ENCODE measurements at regions not wholly inside any gene's neighbourhood (a gene's known extent, or its start where the extent isn't known, plus 50 kb on each side); places are given as distances from the start of the nearest gene placed in this dataset.
A peak's percentile ranks its signal among the peaks of the same experiment; 100 is the strongest.
"Not testable (repeated sequence)": the region's sequence is repeated elsewhere in the genome, so short reads cannot be mapped to it uniquely, and the experiment has no call there.

DNA sequence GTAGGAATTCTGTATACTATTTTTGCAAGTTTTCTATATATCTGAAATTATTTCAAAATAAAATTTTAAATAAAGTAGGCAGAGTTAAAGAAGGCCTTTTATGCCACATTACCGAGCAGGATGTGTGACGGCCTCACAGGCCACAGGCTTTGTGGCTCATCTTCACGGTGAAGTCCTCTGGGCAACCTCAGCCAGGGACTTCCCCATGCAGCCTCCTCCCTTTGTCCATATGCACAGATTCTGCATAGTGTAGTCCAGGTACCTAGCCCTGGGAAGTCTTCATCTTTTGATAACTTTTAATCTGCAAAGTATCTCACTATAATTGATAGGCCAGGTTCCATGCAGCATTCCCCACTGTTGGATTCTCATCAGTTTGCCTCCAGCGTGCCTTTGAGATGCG lies 62.8 kb downstream of the ARHGAP11B start:
- intact Hi-C loops (cut with micrococcal nuclease); H3K27me3 Mint-ChIP-seq (ENCODE audit: insufficient read depth); H3K27ac Mint-ChIP-seq; H3K9me3 Mint-ChIP-seq; H3K4me1 Mint-ChIP-seq (ENCODE audit: low read depth); H3K4me3 Mint-ChIP-seq; DNase-seq (ENCODE audit: low spot score): not testable (repeated sequence)
- peaks cover 20% of the 10 kb centered on the region for H3K36me3 Mint-ChIP-seq (ENCODE audit: low read depth)

DNA sequence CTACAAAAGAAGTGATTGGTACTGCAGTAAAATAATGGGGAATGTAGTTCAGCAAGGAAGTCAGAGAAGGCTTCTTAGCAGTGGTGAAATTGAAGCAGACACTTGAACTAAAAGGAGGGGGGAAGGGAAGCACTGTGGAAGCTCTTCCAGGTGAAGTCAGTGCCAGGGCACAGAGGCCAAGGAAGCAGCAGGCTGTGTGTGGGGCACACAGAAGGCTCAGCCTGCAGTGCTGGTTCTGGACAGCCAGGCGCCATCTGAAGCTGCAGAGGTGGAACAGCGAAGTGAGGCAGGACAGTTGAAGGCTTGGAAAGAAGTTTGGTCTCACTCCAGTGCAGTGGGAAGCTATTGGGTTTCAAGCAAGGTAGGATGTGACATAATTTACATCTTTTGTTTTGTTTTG lies 64.2 kb downstream of the ARHGAP11B start:
- H3K9me3 Mint-ChIP-seq; H3K4me1 Mint-ChIP-seq (ENCODE audit: low read depth); H3K27me3 Mint-ChIP-seq (ENCODE audit: insufficient read depth); intact Hi-C loops (cut with micrococcal nuclease); H3K4me3 Mint-ChIP-seq; DNase-seq (ENCODE audit: low spot score): not testable (repeated sequence)
- Mint-ChIP-seq H3K27ac (peak overlapping the region; percentile 29), H3K36me3 (ENCODE audit: low read depth) (peaks cover 20% of the 10 kb centered on the region)

DNA sequence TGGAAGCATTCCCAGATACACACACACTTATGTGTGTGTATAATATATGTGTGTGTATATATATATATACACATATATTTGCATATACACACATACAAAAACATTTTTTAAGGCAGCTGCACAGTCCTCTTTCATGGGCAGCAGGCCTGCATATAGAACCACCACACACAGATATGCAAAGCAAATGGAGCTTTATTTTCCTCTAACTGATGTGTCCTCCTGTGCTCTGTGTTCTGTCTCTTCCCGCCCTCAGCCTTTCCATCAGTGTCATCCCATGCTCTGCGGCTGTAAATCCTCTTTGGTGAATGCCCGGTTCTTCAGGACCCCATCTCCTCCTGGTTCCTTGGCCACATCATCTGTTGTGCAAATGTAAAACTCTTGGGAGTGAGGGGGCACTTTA lies 69.9 kb downstream of the ARHGAP11B start:
- H3K4me3 Mint-ChIP-seq; H3K4me1 Mint-ChIP-seq (ENCODE audit: low read depth); intact Hi-C loops (cut with micrococcal nuclease); H3K27ac Mint-ChIP-seq; DNase-seq (ENCODE audit: low spot score); H3K27me3 Mint-ChIP-seq (ENCODE audit: insufficient read depth); H3K9me3 Mint-ChIP-seq: not testable (repeated sequence)
- peaks cover 11% of the 10 kb centered on the region for H3K36me3 Mint-ChIP-seq (ENCODE audit: low read depth)

DNA sequence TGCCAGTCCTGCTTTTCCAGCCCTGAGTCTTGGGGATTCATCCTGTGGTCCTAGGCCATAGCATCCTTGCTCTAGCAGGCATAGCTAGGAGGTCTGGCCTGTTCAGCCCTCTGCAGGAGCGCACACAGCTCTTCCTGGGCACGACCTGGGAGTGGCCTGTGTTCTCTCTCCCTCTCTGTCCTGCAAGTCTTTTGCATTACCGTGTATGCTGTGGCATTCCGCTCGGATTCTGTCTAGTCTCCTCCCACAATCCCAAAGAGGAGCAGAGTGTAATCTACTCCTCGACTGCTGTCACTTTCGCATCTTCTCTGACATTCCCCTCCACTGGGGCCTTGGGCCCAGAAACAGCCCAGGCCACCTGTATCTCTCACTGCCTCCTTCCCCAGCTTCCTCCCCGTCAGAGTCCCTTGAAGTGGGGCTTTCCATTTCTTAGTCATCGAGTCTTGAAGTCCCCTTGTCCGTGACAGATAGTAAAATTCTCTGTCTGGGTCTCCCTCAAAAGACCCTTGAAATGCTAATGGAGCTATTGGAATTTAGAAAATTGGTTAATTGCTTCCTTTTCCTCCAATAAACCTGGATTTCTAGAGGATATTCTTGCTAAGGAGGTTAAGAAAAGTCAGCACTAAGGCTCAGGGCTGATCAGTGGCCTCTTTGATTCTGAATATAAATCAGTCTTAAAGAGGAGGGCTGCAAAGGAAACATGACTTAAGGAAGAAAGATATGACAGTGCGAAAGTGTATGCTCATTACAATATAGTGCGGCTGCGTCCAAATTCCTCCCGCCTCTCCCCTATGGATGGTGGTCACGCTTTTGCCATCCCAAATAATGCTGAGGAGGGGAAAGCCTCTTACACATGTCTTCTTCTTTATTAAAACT lies 70.7 kb downstream of the ARHGAP11B start:
- H3K4me1 Mint-ChIP-seq (ENCODE audit: low read depth); H3K9me3 Mint-ChIP-seq: not testable (repeated sequence)
- peak overlapping the region; percentile 85 for H3K27ac Mint-ChIP-seq

DNA sequence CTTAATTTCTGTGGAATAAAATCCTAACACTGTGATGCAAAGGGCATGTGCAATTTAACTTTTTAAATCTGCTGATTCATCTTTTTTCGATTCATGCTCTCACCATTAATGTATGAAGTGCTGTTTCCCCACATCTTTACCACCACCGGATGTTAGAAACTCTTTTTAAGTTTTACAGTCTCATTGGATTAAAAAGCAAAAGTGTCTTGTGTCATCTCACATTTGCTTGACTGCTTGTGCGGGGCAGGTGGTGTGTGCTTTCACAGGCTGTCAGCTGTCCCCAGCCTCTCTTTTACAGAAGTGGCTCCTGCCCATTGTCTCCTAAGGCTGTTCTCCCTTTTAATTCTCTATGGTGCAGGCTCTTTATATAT lies 71.4 kb downstream of the ARHGAP11B start:
- intact Hi-C loops (cut with micrococcal nuclease); H3K9me3 Mint-ChIP-seq; H3K27me3 Mint-ChIP-seq (ENCODE audit: insufficient read depth); H3K4me3 Mint-ChIP-seq; H3K36me3 Mint-ChIP-seq (ENCODE audit: low read depth); DNase-seq (ENCODE audit: low spot score); H3K4me1 Mint-ChIP-seq (ENCODE audit: low read depth); H3K27ac Mint-ChIP-seq: not testable (repeated sequence)

More for the DNA sequence above, 70.7 kb downstream of the ARHGAP11B start:
- H3K36me3 Mint-ChIP-seq (ENCODE audit: low read depth); DNase-seq (ENCODE audit: low spot score); H3K27me3 Mint-ChIP-seq (ENCODE audit: insufficient read depth); intact Hi-C loops (cut with micrococcal nuclease): not testable (repeated sequence)
- H3K4me3 Mint-ChIP-seq, result peak overlapping the region; percentile 5

DNA sequence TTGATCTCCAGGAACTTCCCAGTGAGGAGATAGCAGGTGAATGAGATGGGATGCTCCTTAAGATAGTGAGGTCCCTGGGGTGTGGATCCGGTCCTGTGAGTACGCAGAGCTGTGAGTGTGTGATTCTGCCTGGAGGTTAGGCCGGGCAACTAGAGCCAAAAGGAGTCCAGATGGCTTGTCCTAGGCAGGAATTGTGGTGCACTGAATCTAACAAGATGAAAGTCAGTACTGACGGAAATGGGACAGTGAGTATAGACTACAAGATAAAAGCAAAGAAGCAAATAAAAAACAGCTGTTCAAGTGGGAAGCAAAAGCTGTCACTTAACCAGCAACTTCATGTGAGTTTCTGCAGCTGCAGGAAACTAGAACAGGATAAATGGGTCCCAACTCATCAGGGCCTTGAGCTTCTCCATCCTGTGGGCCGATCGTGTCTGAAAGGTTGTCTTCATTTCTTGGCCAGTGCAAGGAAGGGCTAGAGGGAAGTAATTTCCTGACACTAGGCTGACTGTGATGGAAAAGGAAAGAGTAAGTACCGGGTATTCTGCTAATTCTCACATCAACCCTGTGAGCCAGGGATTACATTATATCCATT lies 74.2 kb downstream of the ARHGAP11B start:
- DNase-seq (ENCODE audit: low spot score); H3K4me3 Mint-ChIP-seq; H3K4me1 Mint-ChIP-seq (ENCODE audit: low read depth); H3K27ac Mint-ChIP-seq; H3K9me3 Mint-ChIP-seq; H3K27me3 Mint-ChIP-seq (ENCODE audit: insufficient read depth); H3K36me3 Mint-ChIP-seq (ENCODE audit: low read depth); intact Hi-C loops (cut with micrococcal nuclease): not testable (repeated sequence)

DNA sequence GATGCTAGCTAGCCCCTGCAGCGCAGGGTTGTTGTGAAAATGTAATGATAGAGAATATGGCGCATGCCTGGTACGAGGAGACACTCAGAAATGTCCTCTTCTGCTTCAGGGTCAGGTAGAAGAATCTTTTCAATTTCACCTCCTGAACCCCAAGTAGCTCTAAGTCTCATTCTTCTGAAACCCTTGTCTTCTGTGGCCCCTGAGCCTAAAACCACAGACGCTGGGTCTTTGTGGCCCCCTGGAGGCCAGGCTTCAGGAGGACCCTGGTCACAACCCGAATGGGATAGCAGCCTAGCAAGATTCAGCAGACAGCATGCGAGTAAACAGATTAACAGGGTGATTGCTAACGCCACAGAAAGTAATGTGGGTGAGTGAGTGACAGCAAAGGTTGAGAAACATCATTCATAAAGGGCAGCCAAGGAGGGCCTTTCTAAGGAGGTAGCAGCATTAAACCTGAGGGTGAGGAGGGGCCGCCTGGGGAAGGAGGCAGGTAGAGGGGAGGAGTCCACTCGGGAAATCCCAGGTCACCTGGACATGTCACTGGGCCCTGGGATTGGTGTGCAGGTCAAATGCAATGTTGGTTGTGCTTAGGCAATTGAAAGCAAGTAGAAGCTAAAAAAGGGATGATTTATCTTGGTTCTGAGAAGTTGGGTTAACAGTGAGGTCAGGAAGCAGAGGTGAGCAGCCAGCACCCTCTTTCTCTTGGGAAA lies 82.2 kb downstream of the ARHGAP11B start:
- DNase-seq (ENCODE audit: low spot score); H3K4me1 Mint-ChIP-seq (ENCODE audit: low read depth); H3K4me3 Mint-ChIP-seq; H3K9me3 Mint-ChIP-seq; H3K36me3 Mint-ChIP-seq (ENCODE audit: low read depth); intact Hi-C loops (cut with micrococcal nuclease); H3K27ac Mint-ChIP-seq; H3K27me3 Mint-ChIP-seq (ENCODE audit: insufficient read depth): not testable (repeated sequence)

DNA sequence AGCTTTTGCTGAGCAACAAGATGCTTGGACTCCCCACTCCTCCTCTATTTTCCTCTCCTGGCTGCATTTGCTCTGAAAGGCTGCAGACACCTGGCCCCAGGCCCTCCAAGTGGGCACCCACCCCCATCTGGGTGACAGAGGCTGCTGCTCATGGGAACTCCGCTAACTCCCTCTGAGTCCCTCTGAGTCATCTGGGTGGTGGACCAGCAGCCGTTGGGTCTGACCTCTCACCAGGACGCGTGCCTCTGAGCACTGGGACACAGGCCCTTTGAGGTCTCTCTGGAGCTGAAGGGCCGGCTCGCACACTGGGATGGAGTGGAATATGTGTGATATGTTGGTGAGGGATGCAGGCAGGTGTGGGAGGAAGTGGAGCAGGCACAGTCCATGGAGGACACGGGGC lies 82.9 kb downstream of the ARHGAP11B start:
- intact Hi-C loops (cut with micrococcal nuclease); H3K27me3 Mint-ChIP-seq (ENCODE audit: insufficient read depth); DNase-seq (ENCODE audit: low spot score); H3K4me3 Mint-ChIP-seq; H3K9me3 Mint-ChIP-seq; H3K27ac Mint-ChIP-seq; H3K4me1 Mint-ChIP-seq (ENCODE audit: low read depth); H3K36me3 Mint-ChIP-seq (ENCODE audit: low read depth): not testable (repeated sequence)

DNA sequence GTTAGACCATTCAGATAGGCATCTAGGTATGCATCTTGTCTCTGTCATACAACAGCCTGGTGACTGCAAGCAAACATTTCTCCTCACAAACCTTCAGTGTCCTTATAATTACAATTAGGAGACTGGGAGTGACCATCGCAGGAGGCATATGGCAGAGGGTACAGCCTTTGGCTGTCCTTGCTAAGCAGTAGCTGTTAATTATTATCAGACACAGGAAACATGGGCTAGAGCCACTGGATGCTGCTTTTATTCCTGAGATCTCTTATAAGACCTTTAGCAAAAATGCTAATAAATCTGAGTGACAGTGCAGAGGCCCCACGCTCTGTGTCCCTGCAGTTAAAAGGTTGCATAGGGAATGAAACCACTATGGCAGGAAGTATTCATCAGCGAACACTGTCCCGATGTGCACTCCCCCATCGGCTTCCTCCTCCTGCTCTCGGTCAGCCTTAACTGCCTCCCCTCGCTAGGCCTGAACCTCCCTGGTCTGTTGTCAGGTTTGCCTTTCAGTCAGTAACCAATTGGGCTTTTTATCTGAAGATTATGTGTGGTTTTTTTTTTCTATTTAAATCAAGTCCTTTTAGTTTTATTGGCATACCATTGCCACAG lies 92.2 kb downstream of the ARHGAP11B start:
- intact Hi-C loops (cut with micrococcal nuclease); H3K27ac Mint-ChIP-seq; H3K27me3 Mint-ChIP-seq (ENCODE audit: insufficient read depth); H3K4me3 Mint-ChIP-seq; DNase-seq (ENCODE audit: low spot score); H3K9me3 Mint-ChIP-seq: not testable (repeated sequence)
- Mint-ChIP-seq H3K36me3 (ENCODE audit: low read depth) (peaks cover 16% of the 10 kb centered on the region), H3K4me1 (ENCODE audit: low read depth) (peaks cover 12% of the 10 kb centered on the region)

DNA sequence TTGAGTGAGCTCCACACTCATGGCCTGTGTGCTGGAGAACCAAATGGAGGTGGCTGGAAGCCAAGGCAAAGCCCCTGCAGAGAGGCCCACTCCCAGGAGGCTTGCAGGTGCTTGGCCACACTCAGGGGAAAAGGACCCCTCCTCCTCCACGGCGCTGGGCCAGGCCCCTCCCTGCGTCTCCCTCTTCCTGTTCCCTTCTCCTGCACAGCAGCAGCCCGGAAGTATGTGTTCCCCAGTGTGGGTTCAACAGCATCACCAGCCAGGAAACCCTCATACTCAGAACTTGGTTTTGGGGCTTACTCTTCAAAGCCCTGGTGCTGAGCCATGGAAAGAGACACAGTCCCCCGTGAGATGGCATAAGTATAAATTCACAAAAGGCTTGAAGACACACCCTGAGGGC lies 93.4 kb downstream of the ARHGAP11B start:
- H3K27ac Mint-ChIP-seq, result peak overlapping the region; percentile 48
- peaks cover 24% of the 10 kb centered on the region for H3K4me1 Mint-ChIP-seq (ENCODE audit: low read depth)
- H3K4me3 Mint-ChIP-seq; intact Hi-C loops (cut with micrococcal nuclease); H3K9me3 Mint-ChIP-seq; DNase-seq (ENCODE audit: low spot score); H3K27me3 Mint-ChIP-seq (ENCODE audit: insufficient read depth): not testable (repeated sequence)
- H3K36me3 Mint-ChIP-seq (ENCODE audit: low read depth), result peaks cover 25% of the 10 kb centered on the region

DNA sequence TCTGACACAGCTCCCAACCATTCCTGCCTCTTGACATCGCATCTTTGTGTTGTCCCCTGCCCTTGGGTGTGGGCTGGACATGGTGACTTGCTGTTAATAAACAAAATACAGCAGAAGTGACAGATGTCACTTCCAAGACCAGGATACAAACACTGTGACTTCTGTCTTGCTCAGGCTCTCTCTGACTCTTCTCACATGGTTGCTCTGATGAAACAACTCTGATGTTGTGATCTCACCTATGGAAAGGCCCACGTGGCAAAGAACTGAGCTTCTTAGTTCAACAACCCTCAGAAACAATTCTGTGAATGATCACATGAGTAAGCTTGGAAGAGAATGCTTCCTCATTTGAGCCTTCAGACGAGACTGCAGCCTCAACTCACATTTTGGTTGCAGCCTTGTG lies 94.9 kb downstream of the ARHGAP11B start:
- Mint-ChIP-seq H3K4me1 (ENCODE audit: low read depth) (peaks cover 24% of the 10 kb centered on the region), H3K36me3 (ENCODE audit: low read depth) (peaks cover 23% of the 10 kb centered on the region)
- H3K27ac Mint-ChIP-seq; H3K27me3 Mint-ChIP-seq (ENCODE audit: insufficient read depth); H3K4me3 Mint-ChIP-seq; H3K9me3 Mint-ChIP-seq; intact Hi-C loops (cut with micrococcal nuclease); DNase-seq (ENCODE audit: low spot score): not testable (repeated sequence)

DNA sequence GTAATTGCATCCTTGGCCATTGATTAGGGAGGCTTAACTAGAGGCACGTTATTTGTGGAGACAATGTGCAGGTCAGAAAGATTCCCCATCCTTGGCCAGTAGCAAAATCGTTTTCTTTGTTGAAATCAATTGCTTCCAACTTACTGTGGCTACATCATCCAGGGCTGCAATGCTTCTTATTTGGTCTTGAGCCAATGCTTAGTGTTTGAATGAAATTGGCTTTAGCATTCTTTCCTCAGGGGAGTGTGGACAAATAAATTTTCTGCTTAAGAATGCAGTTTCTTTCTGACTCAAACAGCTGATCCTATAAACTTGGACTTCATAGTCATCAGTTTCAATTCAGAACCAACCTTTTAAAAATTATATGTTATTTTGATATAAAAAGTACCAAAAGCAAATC lies 95.6 kb downstream of the ARHGAP11B start:
- intact Hi-C loops (cut with micrococcal nuclease); H3K9me3 Mint-ChIP-seq; H3K27me3 Mint-ChIP-seq (ENCODE audit: insufficient read depth); H3K27ac Mint-ChIP-seq; DNase-seq (ENCODE audit: low spot score); H3K4me3 Mint-ChIP-seq: not testable (repeated sequence)
- Mint-ChIP-seq H3K36me3 (ENCODE audit: low read depth) (peaks cover 28% of the 10 kb centered on the region), H3K4me1 (ENCODE audit: low read depth) (peaks cover 24% of the 10 kb centered on the region)

Measured in activated T-helper 1 cell treated with anti-CD3 and anti-CD28 coated beads, Interleukin-12 subunit alpha, Interleukin-12 subunit beta, Interleukin-2, Interleukin-4 antibody, amounts not matched to agents 30 ng/mL and 10 ng/mL and 1 ng/mL, durations not matched to agents 14 hours and 24 hours and 36 hours (primary cell).